HG02759 (cell line): ENCODE measurements at regions not wholly inside any gene's neighbourhood (a gene's known extent, or its start where the extent isn't known, plus 50 kb on each side); places are given as distances from the start of the nearest gene placed in this dataset.
"Not testable (repeated sequence)": the region's sequence is repeated elsewhere in the genome, so short reads cannot be mapped to it uniquely, and the experiment has no call there.

Experiments
- ATAC-seq: cut with Tn5 transposase; IDR thresholded peaks from one replicate; pipeline ENCODE4 v1.9.1; 2021; ENCODE audit warnings: mild to moderate bottlenecking, moderate library complexity; ENCODE audit not compliant: unreplicated experiment

GRCh38 chrX:79026742-79027141 lies 81.6 kb downstream of the P2RY10 start:
- not testable (repeated sequence) for ATAC-seq

- no peak for ATAC-seq
Measured at GRCh38 chrX:79035421-79035820, 90.2 kb downstream of the P2RY10 start.

- ATAC-seq: no peak
Measured at GRCh38 chrX:79036157-79036880, 91.1 kb downstream of the P2RY10 start.

- peak; percentile 96 for ATAC-seq
Measured at GRCh38 chrX:79065696-79066095, 78.8 kb upstream of the GPR174 start.

- no peak for ATAC-seq
Measured at GRCh38 chrX:79078114-79078513, 66.4 kb upstream of the GPR174 start.

GRCh38 chrX:79079477-79079876 lies 65.0 kb upstream of the GPR174 start:
- no peak for ATAC-seq

- no peak for ATAC-seq
Measured at GRCh38 chrX:79080141-79080540, 64.3 kb upstream of the GPR174 start.

GRCh38 chrX:79081895-79082512 lies 62.5 kb upstream of the GPR174 start:
- ATAC-seq: no peak

- ATAC-seq: no peak
Measured at GRCh38 chrX:79082899-79083298, 61.6 kb upstream of the GPR174 start.

GRCh38 chrX:79084923-79085322 lies 59.6 kb upstream of the GPR174 start:
- ATAC-seq: no peak

- ATAC-seq: no peak
Measured at GRCh38 chrX:79089896-79090584, 54.4 kb upstream of the GPR174 start.

- no peak for ATAC-seq
Measured at GRCh38 chrX:79094075-79094832, 50.2 kb upstream of the GPR174 start.
